OCI-LY1 (cell line): ENCODE measurements at regions not wholly inside any gene's neighbourhood (a gene's known extent, or its start where the extent isn't known, plus 50 kb on each side); places are given as distances from the start of the nearest gene placed in this dataset.

Experiments
- H2AFZ ChIP-seq: fragments of 200-600 bp; sonication (generic), shearing (Covaris generic); 2 replicates; pipeline ENCODE4 v1.6.0; 2014; ENCODE audit warnings: antibody characterized with exemption, mild to moderate bottlenecking, low read length
- H3F3A ChIP-seq: fragments of 200-600 bp; sonication (generic), shearing (Covaris generic); 2 replicates; pipeline ENCODE4 v1.6.0; 2014; ENCODE audit warnings: mild to moderate bottlenecking, antibody characterized with exemption, low read length, moderate library complexity; ENCODE audit not compliant: insufficient read depth
- H3K27ac ChIP-seq: fragments of 200-600 bp; sonication (generic); 2 replicates; pipeline ENCODE4 v1.5.1; 2014; ENCODE audit warnings: low read length, mixed run types, mild to moderate bottlenecking, low read depth; ENCODE audit not compliant: poor library complexity, severe bottlenecking
- H3K27me3 ChIP-seq: fragments of 200-600 bp; sonication (generic); 2 replicates; pipeline ENCODE4 v1.6.0; 2014; ENCODE audit warnings: antibody characterized with exemption, mild to moderate bottlenecking, low read length, moderate library complexity; ENCODE audit not compliant: insufficient read depth
- H3K36me3 ChIP-seq: fragments of 200-600 bp; sonication (generic); 2 replicates; pipeline ENCODE4 v1.6.1; 2014; ENCODE audit warnings: mild to moderate bottlenecking, antibody characterized with exemption, low read length, moderate library complexity, mixed read lengths; ENCODE audit not compliant: insufficient read depth
- H3K4me1 ChIP-seq: fragments of 200-600 bp; sonication (generic); 2 replicates; pipeline ENCODE4 v1.5.1; 2014; ENCODE audit warnings: mild to moderate bottlenecking, low read length, moderate library complexity; ENCODE audit not compliant: insufficient read depth, severe bottlenecking
- H3K4me2 ChIP-seq: fragments of 200-600 bp; sonication (generic), shearing (Covaris generic); 2 replicates; pipeline ENCODE4 v1.6.1; 2014; ENCODE audit warnings: low read length
- H3K4me3 ChIP-seq: fragments of 200-600 bp; sonication (generic); 2 replicates; pipeline ENCODE4 v1.5.1; 2014; ENCODE audit warnings: low read length, low read depth, mild to moderate bottlenecking, mixed read lengths; ENCODE audit not compliant: poor library complexity, severe bottlenecking
- H3K79me2 ChIP-seq: fragments of 200-600 bp; shearing (Covaris generic); 2 replicates; pipeline ENCODE4 v1.6.1; 2016; ENCODE audit warnings: mixed run types, low read length, mixed read lengths; ENCODE audit not compliant: insufficient read depth
- H3K9ac ChIP-seq: fragments of 200-600 bp; sonication (generic), shearing (Covaris generic); 2 replicates; pipeline ENCODE4 v1.6.1; 2014; ENCODE audit warnings: mild to moderate bottlenecking, low read length, mixed read lengths
- H3K9me2 ChIP-seq: fragments of 200-600 bp; sonication (generic), shearing (Covaris generic); 2 replicates; pipeline ENCODE4 v1.6.1; 2014; ENCODE audit warnings: low read depth, mild to moderate bottlenecking, low read length, mixed read lengths
- H3K9me3 ChIP-seq: fragments of 200-600 bp; shearing (Covaris generic); 2 replicates; pipeline ENCODE4 v1.6.1; 2014; ENCODE audit warnings: low read length, mixed read lengths
- H4K20me1 ChIP-seq: fragments of 200-600 bp; sonication (generic), shearing (Covaris generic); 2 replicates; pipeline ENCODE4 v1.6.0; 2016; ENCODE audit warnings: mild to moderate bottlenecking, low read length; ENCODE audit not compliant: insufficient read depth
- CTCF ChIP-seq: fragments of 200-600 bp; sonication (generic), shearing (Covaris generic); IDR thresholded peaks from 2 replicates; pipeline ENCODE4 v1.5.1; 2017; ENCODE audit warnings: mild to moderate bottlenecking, antibody characterized with exemption, low read length, moderate library complexity, mixed read lengths
- EZH2 ChIP-seq: fragments of 200-600 bp; sonication (generic), shearing (Covaris generic); IDR thresholded peaks from 2 replicates; pipeline ENCODE4 v1.8.0; 2017; ENCODE audit warnings: borderline replicate concordance, mixed run types, mild to moderate bottlenecking, antibody characterized with exemption, low read length, moderate library complexity, mixed read lengths

DNA sequence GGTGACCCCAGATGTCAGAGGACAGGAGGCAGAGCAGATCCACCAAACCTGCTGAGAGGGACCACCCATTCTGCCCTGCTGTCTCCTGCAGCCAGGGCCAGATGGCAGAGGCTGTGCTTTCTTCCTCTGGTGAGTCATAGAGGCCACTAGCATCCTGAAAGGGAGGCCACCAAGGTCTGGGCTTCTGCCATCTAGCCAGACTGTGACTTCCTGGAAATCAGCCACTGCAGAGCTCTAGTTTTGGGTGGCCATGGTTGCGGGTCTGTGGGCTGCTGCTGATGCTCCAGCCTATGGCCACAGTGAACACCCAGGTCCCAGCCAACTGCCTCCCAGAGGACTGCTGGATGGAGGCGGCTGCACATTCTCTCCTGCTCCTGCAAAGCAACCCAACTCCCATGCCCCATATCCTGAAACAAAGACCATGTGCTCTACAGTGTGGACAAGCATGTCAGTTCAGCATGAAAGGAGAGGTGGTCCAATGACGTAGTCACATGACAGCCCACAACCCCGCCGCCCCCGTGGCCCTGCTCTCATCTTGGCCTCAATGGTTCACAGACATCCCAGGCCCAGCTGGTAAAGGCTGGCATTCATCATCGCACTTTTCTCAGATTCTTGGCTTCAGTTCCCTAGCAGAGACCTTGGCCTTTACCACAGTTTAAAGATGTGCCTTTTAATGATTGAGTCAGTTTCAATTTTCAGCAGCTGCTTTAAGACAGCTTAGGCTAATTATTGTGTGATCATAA, 73.9 kb upstream of the CXCL12 start:
- Histone ChIP-seq H2AFZ (no peak overlapping the region), H3K79me2 (no peaks in the 10 kb centered on the region), H3K4me1 (no peaks in the 10 kb centered on the region), H3K4me3 (no peak overlapping the region), H3K36me3 (no peaks in the 10 kb centered on the region), H3K9me2 (no peaks in the 10 kb centered on the region), H3K27ac (no peak overlapping the region), H3K9ac (no peak overlapping the region), H3K27me3 (no peaks in the 10 kb centered on the region), H3K9me3 (no peaks in the 10 kb centered on the region), H4K20me1 (no peaks in the 10 kb centered on the region), H3F3A (no peaks in the 10 kb centered on the region), H3K4me2 (no peak overlapping the region)
- TF ChIP-seq EZH2 (no peak), CTCF (no peak)

GRCh38 chr10:44459671-44460070, 74.8 kb upstream of the CXCL12 start:
- no peak overlapping the region for H3K9ac ChIP-seq
- no peaks in the 10 kb centered on the region for H3K36me3 ChIP-seq
- H3F3A ChIP-seq = no peaks in the 10 kb centered on the region
- H3K27me3 ChIP-seq = no peaks in the 10 kb centered on the region
- H3K4me2 ChIP-seq = no peak overlapping the region
- H2AFZ ChIP-seq = no peak overlapping the region
- no peaks in the 10 kb centered on the region for H3K9me2 ChIP-seq
- no peak overlapping the region for H3K27ac ChIP-seq
- H3K9me3 ChIP-seq = no peaks in the 10 kb centered on the region
- TF ChIP-seq CTCF = no peak
- TF ChIP-seq EZH2 = no peak
- H4K20me1 ChIP-seq = no peaks in the 10 kb centered on the region
- H3K4me3 ChIP-seq = no peak overlapping the region
- H3K4me1 ChIP-seq = no peaks in the 10 kb centered on the region
- no peaks in the 10 kb centered on the region for H3K79me2 ChIP-seq

DNA sequence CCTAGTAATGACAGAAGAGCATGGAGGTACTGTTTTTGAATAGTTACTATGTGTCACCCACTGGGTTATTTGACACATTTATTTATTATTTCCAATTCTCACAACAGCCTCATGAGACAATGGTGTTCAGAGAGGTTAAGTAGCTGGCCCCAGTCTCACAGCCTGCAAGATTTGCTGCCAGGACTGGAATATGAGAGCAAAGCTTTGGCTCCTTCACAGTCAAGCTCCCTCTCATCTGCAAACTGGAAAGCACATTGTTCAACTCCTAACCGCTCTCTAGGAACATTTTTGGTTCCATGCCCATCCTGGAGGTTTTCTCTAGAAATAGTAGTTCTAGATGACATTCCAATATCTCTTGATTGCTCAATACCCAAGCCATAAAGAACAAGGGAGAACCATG, 75.5 kb upstream of the CXCL12 start:
- H3K9ac ChIP-seq = no peak overlapping the region
- H3K4me2 ChIP-seq = no peak overlapping the region
- TF ChIP-seq CTCF (no peak), EZH2 (no peak)
- H3K36me3 ChIP-seq = no peaks in the 10 kb centered on the region
- no peak overlapping the region for H3K4me3 ChIP-seq
- H3K27ac ChIP-seq = no peak overlapping the region
- H4K20me1 ChIP-seq = no peaks in the 10 kb centered on the region
- no peak overlapping the region for H2AFZ ChIP-seq
- H3K9me2 ChIP-seq = no peaks in the 10 kb centered on the region
- no peaks in the 10 kb centered on the region for H3K79me2 ChIP-seq
- no peaks in the 10 kb centered on the region for H3F3A ChIP-seq
- no peaks in the 10 kb centered on the region for H3K27me3 ChIP-seq
- H3K4me1 ChIP-seq = no peaks in the 10 kb centered on the region
- H3K9me3 ChIP-seq = no peaks in the 10 kb centered on the region
